KMS-11 (cell line): ENCODE measurements at regions not wholly inside any gene's neighbourhood (a gene's known extent, or its start where the extent isn't known, plus 50 kb on each side); places are given as distances from the start of the nearest gene placed in this dataset.

Experiments used
- H2AFZ ChIP-seq: fragments of 200-600 bp; sonication (generic); 2 replicates; pipeline ENCODE4 v1.6.1; 2016; ENCODE audit warnings: antibody characterized with exemption, mixed run types, low read depth
- H3K27ac ChIP-seq: fragments of 200-600 bp; sonication (generic); 2 replicates; pipeline ENCODE4 v1.6.1; 2016; ENCODE audit warnings: mild to moderate bottlenecking, mixed run types
- H3K27me3 ChIP-seq: fragments of 200-600 bp; sonication (generic); 2 replicates; pipeline ENCODE4 v1.6.1; 2017; ENCODE audit warnings: mild to moderate bottlenecking, low read depth, mixed run types, moderate library complexity; ENCODE audit not compliant: insufficient read depth
- H3K36me3 ChIP-seq: fragments of 200-600 bp; sonication (generic); 2 replicates; pipeline ENCODE4 v1.6.1; 2017; ENCODE audit warnings: mild to moderate bottlenecking, mixed run types; ENCODE audit not compliant: insufficient read depth
- H3K4me1 ChIP-seq: fragments of 200-600 bp; sonication (generic); 2 replicates; pipeline ENCODE4 v1.6.1; 2016; ENCODE audit warnings: mild to moderate bottlenecking, low read depth, mixed run types; ENCODE audit not compliant: poor library complexity, severe bottlenecking
- H3K4me2 ChIP-seq: fragments of 200-600 bp; sonication (generic); 2 replicates; pipeline ENCODE4 v1.7.0; 2016; ENCODE audit warnings: mild to moderate bottlenecking, mixed run types
- H3K4me3 ChIP-seq: fragments of 200-600 bp; sonication (generic); IDR thresholded peaks from 2 replicates; pipeline ENCODE4 v1.6.1; 2017; ENCODE audit warnings: low read depth, low read length, mixed read lengths; ENCODE audit not compliant: insufficient read depth
- H3K79me2 ChIP-seq: fragments of 200-600 bp; sonication (generic); 2 replicates; pipeline ENCODE4 v1.6.1; 2016; ENCODE audit warnings: low read depth, mixed run types; ENCODE audit not compliant: insufficient read depth
- H3K9ac ChIP-seq: fragments of 200-600 bp; sonication (generic); 2 replicates; pipeline ENCODE4 v1.6.1; 2016; ENCODE audit warnings: mild to moderate bottlenecking, mixed run types
- H4K20me1 ChIP-seq: fragments of 200-600 bp; sonication (generic); 2 replicates; pipeline ENCODE4 v1.6.1; 2016; ENCODE audit warnings: mild to moderate bottlenecking, mixed run types; ENCODE audit not compliant: insufficient read depth
- TF ChIP-seq, protein P1 (sequence below): fragments of 200-600 bp; sonication (generic); conservative IDR thresholded peaks from 2 replicates; pipeline ENCODE4 v1.6.1; 2017; ENCODE audit warnings: low read depth, mild to moderate bottlenecking, antibody characterized with exemption, low read length, moderate library complexity, mixed read lengths

DNA sequence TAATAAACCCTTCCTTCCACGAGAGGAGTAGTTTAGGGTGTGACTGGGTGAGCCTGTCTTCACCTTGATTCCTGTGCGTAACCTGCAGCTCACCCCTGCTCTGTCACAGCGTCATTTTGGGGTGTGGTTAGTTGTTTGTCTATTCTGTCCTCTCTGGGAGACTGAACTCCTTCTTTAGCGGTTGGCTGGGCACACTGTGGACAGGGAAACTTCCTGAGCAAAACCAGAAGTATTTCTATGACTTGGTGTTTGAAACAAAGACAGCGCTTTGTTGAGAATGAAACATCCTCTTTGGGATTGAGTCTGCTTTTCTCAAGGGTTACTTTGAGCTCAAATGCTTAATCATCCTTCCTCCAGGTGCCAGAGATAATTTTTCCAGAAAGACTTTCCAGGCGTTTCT, 270.7 kb downstream of the HRH4 start:
- TF ChIP-seq, protein P1, sequence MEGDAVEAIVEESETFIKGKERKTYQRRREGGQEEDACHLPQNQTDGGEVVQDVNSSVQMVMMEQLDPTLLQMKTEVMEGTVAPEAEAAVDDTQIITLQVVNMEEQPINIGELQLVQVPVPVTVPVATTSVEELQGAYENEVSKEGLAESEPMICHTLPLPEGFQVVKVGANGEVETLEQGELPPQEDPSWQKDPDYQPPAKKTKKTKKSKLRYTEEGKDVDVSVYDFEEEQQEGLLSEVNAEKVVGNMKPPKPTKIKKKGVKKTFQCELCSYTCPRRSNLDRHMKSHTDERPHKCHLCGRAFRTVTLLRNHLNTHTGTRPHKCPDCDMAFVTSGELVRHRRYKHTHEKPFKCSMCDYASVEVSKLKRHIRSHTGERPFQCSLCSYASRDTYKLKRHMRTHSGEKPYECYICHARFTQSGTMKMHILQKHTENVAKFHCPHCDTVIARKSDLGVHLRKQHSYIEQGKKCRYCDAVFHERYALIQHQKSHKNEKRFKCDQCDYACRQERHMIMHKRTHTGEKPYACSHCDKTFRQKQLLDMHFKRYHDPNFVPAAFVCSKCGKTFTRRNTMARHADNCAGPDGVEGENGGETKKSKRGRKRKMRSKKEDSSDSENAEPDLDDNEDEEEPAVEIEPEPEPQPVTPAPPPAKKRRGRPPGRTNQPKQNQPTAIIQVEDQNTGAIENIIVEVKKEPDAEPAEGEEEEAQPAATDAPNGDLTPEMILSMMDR = no peak
- Histone ChIP-seq H3K4me3 (no peak overlapping the region), H3K27me3 (no peaks in the 10 kb centered on the region), H3K4me2 (no peak overlapping the region), H3K79me2 (no peaks in the 10 kb centered on the region), H3K27ac (no peak overlapping the region), H3K9ac (no peak overlapping the region), H3K36me3 (no peaks in the 10 kb centered on the region), H4K20me1 (no peaks in the 10 kb centered on the region), H2AFZ (no peak overlapping the region), H3K4me1 (peaks cover 3% of the 10 kb centered on the region)

DNA sequence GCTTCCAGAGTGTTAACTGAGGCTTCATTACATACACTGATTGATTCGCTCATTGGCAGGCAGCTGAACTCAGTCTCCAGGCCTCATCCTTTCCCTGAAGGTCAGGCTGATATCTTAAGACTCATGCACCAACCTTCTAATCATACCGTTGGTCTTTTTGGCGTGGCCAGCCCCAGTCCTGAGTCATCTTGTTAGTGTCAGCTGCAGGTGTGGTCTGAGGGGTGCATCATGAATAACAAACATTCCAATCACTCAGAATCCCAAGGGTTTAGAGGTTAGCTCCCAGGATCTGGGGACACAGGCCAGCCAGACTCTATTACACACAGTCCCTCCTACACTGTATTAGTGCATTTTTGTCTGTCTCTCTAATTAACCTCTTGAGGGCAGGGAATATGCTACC, 271.5 kb downstream of the HRH4 start:
- no peaks in the 10 kb centered on the region for H3K36me3 ChIP-seq
- H3K27ac ChIP-seq = no peak overlapping the region
- H3K4me1 ChIP-seq = no peaks in the 10 kb centered on the region
- no peak overlapping the region for H2AFZ ChIP-seq
- H3K9ac ChIP-seq = no peak overlapping the region
- no peak overlapping the region for H3K4me3 ChIP-seq
- H3K27me3 ChIP-seq = no peaks in the 10 kb centered on the region
- no peak overlapping the region for H3K4me2 ChIP-seq
- H4K20me1 ChIP-seq = no peaks in the 10 kb centered on the region
- TF ChIP-seq, protein P1 = no peak
- no peaks in the 10 kb centered on the region for H3K79me2 ChIP-seq

DNA sequence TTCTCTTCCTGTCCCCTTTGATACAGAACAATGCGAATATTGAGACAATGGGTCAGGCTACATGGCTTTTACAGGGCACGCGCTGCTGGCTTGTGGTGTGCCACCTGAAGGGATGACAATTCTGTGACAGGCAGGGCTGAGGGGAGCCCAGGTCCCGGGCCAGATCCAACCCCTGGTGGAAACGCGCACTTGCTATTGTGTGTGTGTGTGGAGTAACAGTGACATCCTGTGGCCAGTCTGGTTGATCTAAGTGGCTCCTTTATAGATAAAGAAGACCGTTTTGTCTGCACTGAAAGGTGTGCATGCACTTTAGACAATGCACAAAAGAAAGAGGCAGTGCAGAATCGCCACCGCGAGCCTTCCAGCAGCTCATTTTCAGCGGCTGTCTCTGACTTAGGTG, 273.6 kb downstream of the HRH4 start:
- TF ChIP-seq, protein P1 = no peak
- Histone ChIP-seq H3K79me2 (no peaks in the 10 kb centered on the region), H3K36me3 (no peaks in the 10 kb centered on the region), H3K27ac (no peak overlapping the region), H3K4me1 (no peaks in the 10 kb centered on the region), H3K27me3 (no peaks in the 10 kb centered on the region), H3K9ac (no peak overlapping the region), H4K20me1 (no peaks in the 10 kb centered on the region), H2AFZ (no peak overlapping the region), H3K4me3 (no peak overlapping the region), H3K4me2 (no peak overlapping the region)

DNA sequence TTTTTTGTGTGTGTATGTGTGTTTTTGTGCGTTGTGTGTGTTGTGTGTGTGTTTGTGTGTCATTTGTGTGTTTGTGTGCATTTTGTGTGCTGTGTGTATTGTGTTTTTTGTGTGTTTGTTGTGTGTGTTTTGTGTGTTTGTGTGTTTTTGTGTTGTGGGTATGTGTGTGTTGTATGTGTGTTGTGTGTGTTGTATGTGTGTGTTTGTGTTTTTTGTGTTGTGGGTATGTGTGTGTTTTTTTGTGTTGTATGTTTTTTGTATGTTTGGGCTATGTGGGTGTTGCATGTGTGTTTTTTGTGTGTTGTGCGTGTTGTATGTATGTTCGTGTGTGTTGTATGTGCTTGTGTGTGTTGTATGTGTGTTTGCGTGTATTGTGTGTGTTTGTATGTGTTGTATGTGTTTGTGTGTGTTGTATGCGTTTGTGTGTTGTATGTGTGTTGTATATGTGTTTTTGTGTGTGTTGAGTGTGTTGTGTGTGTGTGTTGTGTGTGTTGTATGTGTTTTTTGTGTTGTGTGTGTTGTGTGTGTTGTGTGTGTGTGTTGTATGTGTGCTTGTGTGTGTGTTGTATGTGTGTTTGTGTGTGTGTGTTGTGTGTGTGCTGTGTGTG, 275.3 kb downstream of the HRH4 start:
- TF ChIP-seq, protein P1 = no peak
- no peaks in the 10 kb centered on the region for H3K36me3 ChIP-seq
- no peaks in the 10 kb centered on the region for H3K27me3 ChIP-seq
- no peak overlapping the region for H2AFZ ChIP-seq
- no peaks in the 10 kb centered on the region for H3K4me1 ChIP-seq
- H3K9ac ChIP-seq = no peak overlapping the region
- H3K4me3 ChIP-seq = no peak overlapping the region
- no peaks in the 10 kb centered on the region for H3K79me2 ChIP-seq
- no peak overlapping the region for H3K27ac ChIP-seq
- no peaks in the 10 kb centered on the region for H4K20me1 ChIP-seq
- H3K4me2 ChIP-seq = no peak overlapping the region
